ENCODE measurements at regions not wholly inside any gene's neighbourhood (a gene's known extent, or its start where the extent isn't known, plus 50 kb on each side); places are given as distances from the start of the nearest gene placed in this dataset.

GRCh38 chr7:12870219-12870618 lies 182.8 kb downstream of the ARL4A start:
- DNase-seq (ENCODE audit: extremely low spot score, insufficient read length, low read depth) = no peak
- FAIRE-seq = no peak

GRCh38 chr7:12872487-12872886 lies 185.1 kb downstream of the ARL4A start:
- no peak for FAIRE-seq
- DNase-seq (ENCODE audit: extremely low spot score, insufficient read length, low read depth) = no peak

DNA sequence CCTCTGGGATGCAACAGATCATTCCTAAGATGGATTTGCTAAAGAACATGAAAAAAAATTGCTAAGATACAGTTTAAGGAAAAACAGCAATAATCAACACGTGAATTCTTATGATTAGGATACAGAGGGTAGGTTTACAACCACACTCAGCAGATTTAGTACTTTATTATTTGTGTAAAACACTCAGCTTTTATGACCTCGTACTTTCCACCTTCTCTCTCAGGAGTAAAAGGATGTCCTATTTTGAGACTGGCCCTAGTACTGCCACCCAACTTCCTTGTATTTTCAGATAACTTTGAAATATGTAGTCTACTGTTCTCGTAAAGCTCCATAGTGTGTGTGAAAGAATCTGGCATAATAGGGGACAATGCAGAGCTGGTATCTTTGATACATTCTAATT lies 186.1 kb downstream of the ARL4A start:
- FAIRE-seq (no peak), DNase-seq (ENCODE audit: extremely low spot score, insufficient read length, low read depth) (no peak)

DNA sequence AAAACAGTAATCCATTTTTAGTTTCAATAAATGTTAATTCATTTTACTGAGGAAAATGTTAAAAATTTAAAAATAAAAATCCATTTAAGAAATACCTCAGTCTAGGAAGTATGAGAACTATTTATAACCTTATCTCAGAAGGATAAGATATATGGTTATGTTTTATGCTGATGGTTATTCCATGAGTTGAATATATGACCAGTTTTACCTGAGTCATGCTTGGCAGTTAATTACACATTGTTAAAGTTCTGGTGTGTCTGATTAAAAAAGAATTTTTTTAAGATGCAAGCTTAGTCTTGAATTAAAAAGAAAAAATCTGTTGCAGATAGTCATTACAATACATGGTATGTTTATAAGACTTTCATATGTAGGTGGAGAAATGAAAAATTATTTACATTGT lies 191.7 kb downstream of the ARL4A start:
- FAIRE-seq = no peak
- no peak for DNase-seq (ENCODE audit: extremely low spot score, insufficient read length, low read depth)

DNA sequence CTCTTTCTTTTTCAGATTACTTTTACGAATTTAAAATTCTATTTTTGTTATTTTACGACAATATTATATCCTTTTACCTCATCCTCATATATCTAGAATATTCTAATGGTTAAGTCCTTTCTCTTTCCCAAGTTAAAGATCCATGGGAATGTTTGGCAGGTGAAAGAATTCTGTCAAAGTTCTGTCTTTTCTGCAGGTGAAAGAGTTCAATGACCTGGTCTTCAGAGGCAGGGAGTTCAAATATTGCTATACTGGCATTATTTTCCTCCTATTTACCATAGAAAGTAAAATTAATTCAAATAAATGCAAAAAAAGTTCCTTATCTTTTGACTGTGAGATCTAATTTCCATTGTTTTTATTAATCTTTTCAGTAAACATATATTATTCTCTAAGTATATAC lies 194.3 kb downstream of the ARL4A start:
- FAIRE-seq = no peak
- no peak for DNase-seq (ENCODE audit: extremely low spot score, insufficient read length, low read depth)

GRCh38 chr7:12882710-12883109 lies 195.3 kb downstream of the ARL4A start:
- no peak for FAIRE-seq
- no peak for DNase-seq (ENCODE audit: extremely low spot score, insufficient read length, low read depth)

GRCh38 chr7:12884033-12884432 lies 196.6 kb downstream of the ARL4A start:
- no peak for FAIRE-seq

GRCh38 chr7:12884856-12885440 lies 197.5 kb downstream of the ARL4A start:
- no peak for FAIRE-seq
- no peak for DNase-seq (ENCODE audit: extremely low spot score, insufficient read length, low read depth)

More at GRCh38 chr7:12884033-12884432, 196.6 kb downstream of the ARL4A start:
- DNase-seq (ENCODE audit: extremely low spot score, insufficient read length, low read depth) = no peak

- DNase-seq (ENCODE audit: extremely low spot score, insufficient read length, low read depth) (no peak), FAIRE-seq (no peak)
Measured at GRCh38 chr7:12888717-12889116, 201.3 kb downstream of the ARL4A start.

GRCh38 chr7:12889391-12889790 lies 202.0 kb downstream of the ARL4A start:
- DNase-seq (ENCODE audit: extremely low spot score, insufficient read length, low read depth) = no peak
- FAIRE-seq = no peak

DNA sequence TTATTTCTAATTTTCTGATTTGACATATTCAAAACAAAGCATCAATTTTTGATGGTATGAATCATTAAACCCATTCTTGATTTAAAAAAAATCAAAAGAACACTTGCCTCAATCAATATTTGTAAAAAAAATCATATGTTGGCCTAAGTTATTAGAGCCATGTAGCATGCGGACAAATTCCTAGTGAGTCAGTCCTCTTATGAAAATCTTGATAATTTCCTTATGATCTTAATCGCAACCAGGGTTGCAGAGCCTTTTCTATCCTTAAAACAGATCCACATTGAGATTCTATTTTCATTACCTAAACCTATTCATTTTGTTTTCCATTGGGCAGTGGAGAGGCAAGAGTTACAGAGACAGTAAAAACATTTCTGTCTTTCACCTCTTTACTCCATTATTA lies 203.2 kb downstream of the ARL4A start:
- DNase-seq (ENCODE audit: extremely low spot score, insufficient read length, low read depth) = no peak
- FAIRE-seq = no peak

DNA sequence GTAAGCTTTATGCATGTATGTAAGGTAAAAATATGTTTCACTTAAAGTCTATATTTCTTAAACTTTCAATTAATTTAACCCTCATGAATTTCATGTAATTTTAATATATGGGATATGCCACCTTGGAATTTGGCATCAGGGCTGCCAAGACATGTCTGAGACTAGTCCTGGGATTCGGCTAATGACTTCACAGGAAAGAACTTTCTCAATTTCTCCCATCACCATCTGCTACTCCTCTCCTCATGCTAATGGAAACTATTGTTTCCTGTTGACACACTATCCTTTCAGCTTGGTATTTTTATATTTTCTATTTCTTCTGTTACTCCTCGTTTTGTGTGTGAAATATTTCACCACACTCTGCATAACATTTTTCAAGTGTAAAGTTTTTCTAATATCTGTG lies 205.9 kb downstream of the ARL4A start:
- DNase-seq (ENCODE audit: extremely low spot score, insufficient read length, low read depth) (no peak), FAIRE-seq (no peak)

GRCh38 chr7:12895296-12895695 lies 207.9 kb downstream of the ARL4A start:
- no peak for FAIRE-seq
- no peak for DNase-seq (ENCODE audit: extremely low spot score, insufficient read length, low read depth)

GRCh38 chr7:12896316-12896715 lies 208.9 kb downstream of the ARL4A start:
- FAIRE-seq = no peak

DNA sequence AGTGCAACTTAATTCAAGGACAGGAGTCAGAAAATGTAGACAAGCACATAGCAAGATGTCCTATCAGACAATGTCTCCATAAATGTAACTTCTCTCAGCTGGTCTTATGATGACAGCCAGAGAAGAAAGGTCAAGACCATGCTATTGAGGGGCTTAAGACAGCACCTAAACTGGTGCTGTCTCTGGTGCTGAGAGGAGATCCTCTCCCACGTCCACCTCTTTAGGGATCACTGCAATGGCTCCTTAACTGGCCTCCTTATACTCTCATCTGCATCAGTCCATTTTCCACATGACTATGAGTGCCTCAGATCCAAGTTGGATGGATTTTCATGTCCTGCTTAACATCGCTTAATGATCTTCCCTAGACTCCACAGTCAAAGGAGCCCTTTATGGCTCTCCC lies 210.6 kb downstream of the ARL4A start:
- no peak for DNase-seq (ENCODE audit: extremely low spot score, insufficient read length, low read depth)
- FAIRE-seq = no peak

More at GRCh38 chr7:12896316-12896715, 208.9 kb downstream of the ARL4A start:
- DNase-seq (ENCODE audit: extremely low spot score, insufficient read length, low read depth) = no peak

GRCh38 chr7:12898620-12899019 lies 211.2 kb downstream of the ARL4A start:
- no peak for FAIRE-seq
- no peak for DNase-seq (ENCODE audit: extremely low spot score, insufficient read length, low read depth)

DNA sequence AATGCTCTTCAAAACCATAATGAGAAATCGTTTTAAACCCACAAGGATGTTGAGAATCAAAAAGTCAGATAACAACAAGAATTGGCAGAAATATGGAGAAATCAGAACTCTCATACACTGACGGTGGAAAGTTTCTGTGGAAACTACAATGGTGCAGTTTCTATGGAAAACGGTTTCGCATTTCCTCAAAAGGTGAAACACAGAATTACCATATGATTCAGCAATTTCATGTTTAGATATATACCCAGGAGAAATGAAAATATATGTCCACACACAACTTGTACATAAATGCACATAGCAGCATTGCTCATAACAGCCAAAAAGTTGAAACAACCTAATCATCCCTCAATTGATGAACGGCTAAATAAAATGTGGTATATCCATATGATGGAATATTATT lies 218.2 kb downstream of the ARL4A start:
- DNase-seq (ENCODE audit: extremely low spot score, insufficient read length, low read depth) = no peak
- FAIRE-seq = no peak

DNA sequence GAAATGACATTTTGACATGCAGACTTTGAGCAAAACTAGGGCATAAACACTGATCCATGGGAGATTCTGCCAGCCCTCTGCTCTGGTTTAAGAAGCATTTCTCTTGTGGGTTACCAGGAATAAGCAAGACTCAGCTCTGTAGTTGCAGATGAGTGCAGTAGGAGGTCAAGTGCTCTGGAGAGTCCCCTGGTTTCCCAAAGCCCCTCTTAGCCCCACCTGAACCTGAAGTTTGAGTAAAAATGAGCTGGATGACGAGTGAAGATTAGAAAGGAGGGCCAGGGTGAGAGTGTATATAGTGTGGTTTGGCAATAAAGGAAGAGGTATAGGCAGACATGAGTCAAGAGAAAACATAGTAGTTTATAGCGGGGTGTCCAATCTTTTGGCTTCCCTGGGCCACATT lies 220.3 kb downstream of the ARL4A start:
- FAIRE-seq (no peak), DNase-seq (ENCODE audit: extremely low spot score, insufficient read length, low read depth) (no peak)

GRCh38 chr7:12909483-12909882 lies 222.1 kb downstream of the ARL4A start:
- DNase-seq (ENCODE audit: extremely low spot score, insufficient read length, low read depth) (no peak), FAIRE-seq (no peak)

DNA sequence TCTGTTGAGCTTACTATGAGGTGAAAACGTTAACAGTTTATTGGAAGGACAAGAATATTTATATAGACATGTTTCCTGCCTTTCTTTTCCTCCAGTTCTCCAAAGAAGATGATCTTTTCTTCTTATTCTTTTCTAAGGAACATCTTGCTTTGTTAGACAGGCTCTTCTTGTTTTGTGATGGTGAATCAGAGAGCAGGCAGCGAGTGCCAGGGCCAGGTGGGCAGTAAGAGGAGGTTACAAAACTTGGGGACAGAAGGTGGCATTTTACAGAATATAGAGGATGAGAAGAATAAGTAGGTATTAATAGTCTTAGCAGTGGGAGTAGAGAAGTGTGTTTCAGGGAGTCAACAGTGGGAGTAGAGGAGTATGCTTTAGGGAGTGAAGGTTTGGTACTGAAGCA lies 223.6 kb downstream of the ARL4A start:
- DNase-seq (ENCODE audit: extremely low spot score, insufficient read length, low read depth) (no peak), FAIRE-seq (no peak)

- FAIRE-seq = no peak
- DNase-seq (ENCODE audit: extremely low spot score, insufficient read length, low read depth) = no peak
Measured at GRCh38 chr7:12913002-12913401, 225.6 kb downstream of the ARL4A start.

DNA sequence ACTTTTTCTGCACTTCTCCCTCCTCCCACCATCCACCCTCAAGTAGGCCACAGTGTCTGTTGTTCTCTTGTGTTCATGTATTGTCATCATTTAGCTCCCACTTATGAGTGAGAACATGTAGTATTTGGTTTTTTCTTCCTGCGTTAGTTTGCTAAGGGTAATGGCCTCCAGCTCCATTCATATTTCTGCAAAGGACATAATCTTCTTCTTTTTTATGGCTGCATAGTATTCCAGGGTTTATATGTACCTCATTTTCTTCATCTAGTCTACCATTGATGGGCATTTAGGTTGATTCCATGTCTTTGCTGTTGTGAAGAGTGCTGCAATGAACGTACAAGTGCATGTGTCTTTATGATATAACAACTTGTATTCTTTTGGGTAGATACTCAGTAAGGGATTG lies 230.4 kb downstream of the ARL4A start:
- no peak for DNase-seq (ENCODE audit: extremely low spot score, insufficient read length, low read depth)
- no peak for FAIRE-seq
